ENCODE measurements at regions not wholly inside any gene's neighbourhood (a gene's known extent, or its start where the extent isn't known, plus 50 kb on each side); places are given as distances from the start of the nearest gene placed in this dataset.

- H3K4me3 ChIP-seq (ENCODE audit: low read length): no peak overlapping the region
- WGBS, 2 experiments (ENCODE audit: insufficient coverage in 1 of 2, insufficient read length in 1 of 2): 72 to 85% methylated on average over 4 of the region's 4 CpGs
- Mint-ChIP-seq H3K27me3 (ENCODE audit: insufficient read depth) (peaks cover 1% of the 10 kb centered on the region), H3K27ac (no peak overlapping the region), H3K4me1 (no peaks in the 10 kb centered on the region), H3K4me3 (no peak overlapping the region), H3K9me3 (peaks cover 38% of the 10 kb centered on the region), H3K36me3 (ENCODE audit: low read depth) (no peaks in the 10 kb centered on the region)
- TF ChIP-seq CTCF (conservative IDR thresholded peaks at IDR 0.05): no peak
- DNase-seq: no peak
- H3K27me3 ChIP-seq (ENCODE audit: control insufficient read depth, insufficient read depth, low read length, poor library complexity, severe bottlenecking): no peaks in the 10 kb centered on the region
- no peak overlapping the region for H3K9ac ChIP-seq (ENCODE audit: extremely low read depth, low read length, poor library complexity, severe bottlenecking)
- H3K27ac ChIP-seq (ENCODE audit: low read depth, low read length): no peak overlapping the region
- H3K36me3 ChIP-seq (ENCODE audit: control insufficient read depth, insufficient read depth, low read length): no peaks in the 10 kb centered on the region
- no peaks in the 10 kb centered on the region for H3K4me1 ChIP-seq (ENCODE audit: control insufficient read depth, insufficient read depth, low read length)
- H3K9me3 ChIP-seq (ENCODE audit: control insufficient read depth, low read length): peaks cover 32% of the 10 kb centered on the region
These were observed 71.7 kb upstream of the TMPRSS2 start for GRCh38 chr21:41579692-41580091.

- Mint-ChIP-seq H3K9me3 (peaks cover 47% of the 10 kb centered on the region), H3K4me3 (no peak overlapping the region), H3K27ac (no peak overlapping the region), H3K27me3 (ENCODE audit: insufficient read depth) (peaks cover 1% of the 10 kb centered on the region), H3K4me1 (no peaks in the 10 kb centered on the region), H3K36me3 (ENCODE audit: low read depth) (no peaks in the 10 kb centered on the region)
- no peaks in the 10 kb centered on the region for H3K4me1 ChIP-seq (ENCODE audit: control insufficient read depth, insufficient read depth, low read length)
- H3K9me3 ChIP-seq (ENCODE audit: control insufficient read depth, low read length): peaks cover 37% of the 10 kb centered on the region
- no peaks in the 10 kb centered on the region for H3K36me3 ChIP-seq (ENCODE audit: control insufficient read depth, insufficient read depth, low read length)
- H3K27ac ChIP-seq (ENCODE audit: low read depth, low read length): no peak overlapping the region
- no peak for TF ChIP-seq CTCF (conservative IDR thresholded peaks at IDR 0.05)
- no peaks in the 10 kb centered on the region for H3K27me3 ChIP-seq (ENCODE audit: control insufficient read depth, insufficient read depth, low read length, poor library complexity, severe bottlenecking)
- WGBS, 2 experiments (ENCODE audit: insufficient coverage in 1 of 2, insufficient read length in 1 of 2): 72 to 90% methylated on average over 2 of the region's 2 CpGs
- H3K9ac ChIP-seq (ENCODE audit: extremely low read depth, low read length, poor library complexity, severe bottlenecking): no peak overlapping the region
- no peak for DNase-seq
- H3K4me3 ChIP-seq (ENCODE audit: low read length): no peak overlapping the region
These were observed 70.8 kb upstream of the TMPRSS2 start for GRCh38 chr21:41578716-41579115.

GRCh38 chr21:41578083-41578482, 70.1 kb upstream of the TMPRSS2 start:
- Mint-ChIP-seq H3K9me3 (peaks cover 47% of the 10 kb centered on the region), H3K36me3 (ENCODE audit: low read depth) (no peaks in the 10 kb centered on the region), H3K27ac (no peak overlapping the region), H3K4me3 (no peak overlapping the region), H3K27me3 (ENCODE audit: insufficient read depth) (peaks cover 1% of the 10 kb centered on the region), H3K4me1 (no peaks in the 10 kb centered on the region)
- DNase-seq: no peak
- Histone ChIP-seq H3K27me3 (ENCODE audit: control insufficient read depth, insufficient read depth, low read length, poor library complexity, severe bottlenecking) (no peaks in the 10 kb centered on the region), H3K4me1 (ENCODE audit: control insufficient read depth, insufficient read depth, low read length) (no peaks in the 10 kb centered on the region), H3K27ac (ENCODE audit: low read depth, low read length) (no peak overlapping the region), H3K9ac (ENCODE audit: extremely low read depth, low read length, poor library complexity, severe bottlenecking) (no peak overlapping the region), H3K4me3 (ENCODE audit: low read length) (no peak overlapping the region), H3K36me3 (ENCODE audit: control insufficient read depth, insufficient read depth, low read length) (no peaks in the 10 kb centered on the region), H3K9me3 (ENCODE audit: control insufficient read depth, low read length) (peaks cover 37% of the 10 kb centered on the region)
- WGBS, 2 experiments (ENCODE audit: insufficient coverage in 1 of 2, insufficient read length in 1 of 2): 81 to 84% methylated on average over 1 of the region's 1 CpG
- no peak for TF ChIP-seq CTCF (conservative IDR thresholded peaks at IDR 0.05)
